ENCODE measurements at regions not wholly inside any gene's neighbourhood (a gene's known extent, or its start where the extent isn't known, plus 50 kb on each side); places are given as distances from the start of the nearest gene placed in this dataset.

DNA sequence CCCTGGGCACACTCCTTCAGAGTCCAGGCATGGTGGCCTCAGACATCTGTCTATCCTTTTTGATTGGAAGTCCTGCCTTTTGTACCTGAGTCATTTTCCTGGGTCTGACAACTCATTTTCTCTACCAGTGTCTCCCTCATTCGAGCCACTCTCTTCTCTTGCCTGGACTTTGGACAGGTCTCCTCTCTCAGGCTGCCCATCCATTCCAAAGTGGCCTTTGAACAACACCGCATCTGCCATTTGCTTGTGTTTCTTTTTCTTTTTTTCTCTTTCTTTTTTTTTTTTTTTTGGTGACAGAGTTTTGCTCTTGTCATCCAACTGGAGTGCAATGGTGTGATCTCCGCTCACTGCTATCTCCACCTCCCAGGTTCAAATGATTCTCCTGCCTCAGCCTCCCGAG, 142.1 kb upstream of the COBL start:
- TF ChIP-seq TEAD4 (IDR thresholded peaks at IDR 0.05), result no peak
- TF ChIP-seq EP300 (IDR thresholded peaks at IDR 0.05; ENCODE audit: borderline replicate concordance), result no peak
- TF ChIP-seq, protein P1, sequence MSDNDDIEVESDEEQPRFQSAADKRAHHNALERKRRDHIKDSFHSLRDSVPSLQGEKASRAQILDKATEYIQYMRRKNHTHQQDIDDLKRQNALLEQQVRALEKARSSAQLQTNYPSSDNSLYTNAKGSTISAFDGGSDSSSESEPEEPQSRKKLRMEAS (IDR thresholded peaks at IDR 0.05), result no peak
- TF ChIP-seq USF1 (IDR thresholded peaks at IDR 0.05), result no peak
- no peak for TF ChIP-seq CEBPB (IDR thresholded peaks at IDR 0.05)
- TF ChIP-seq CREB1 (IDR thresholded peaks at IDR 0.05; ENCODE audit: low read depth), result no peak

Data from Ishikawa (cell line).